NCI-H2029 (cell line): ENCODE measurements at regions not wholly inside any gene's neighbourhood (a gene's known extent, or its start where the extent isn't known, plus 50 kb on each side); places are given as distances from the start of the nearest gene placed in this dataset.

ENCODE experiments used
- DNase-seq: peaks from one replicate; lab custom pipeline; 2025; lab: John Stamatoyannopoulos, UW

DNA sequence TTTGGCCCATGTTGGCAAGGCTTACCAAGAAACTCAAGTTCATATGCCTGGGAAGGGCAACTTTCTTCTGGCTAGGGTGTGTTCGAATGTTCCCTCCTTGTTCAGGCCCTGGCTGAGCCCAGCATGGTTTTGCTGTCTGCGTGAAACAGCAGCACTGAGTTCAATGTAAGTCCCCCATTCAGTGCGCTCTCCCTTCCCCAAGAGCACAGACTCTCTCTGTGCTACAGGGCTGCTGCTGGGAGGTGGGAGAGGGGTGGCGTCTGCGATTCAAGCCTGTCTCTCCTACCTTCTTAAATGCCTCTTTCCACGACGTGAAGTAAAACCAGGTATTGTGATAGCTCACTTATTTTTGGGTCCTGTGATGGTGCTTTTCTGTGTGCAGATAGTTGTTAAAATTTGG lies 289.3 kb upstream of the GOLIM4 start:
- DNase-seq, result no peak

DNA sequence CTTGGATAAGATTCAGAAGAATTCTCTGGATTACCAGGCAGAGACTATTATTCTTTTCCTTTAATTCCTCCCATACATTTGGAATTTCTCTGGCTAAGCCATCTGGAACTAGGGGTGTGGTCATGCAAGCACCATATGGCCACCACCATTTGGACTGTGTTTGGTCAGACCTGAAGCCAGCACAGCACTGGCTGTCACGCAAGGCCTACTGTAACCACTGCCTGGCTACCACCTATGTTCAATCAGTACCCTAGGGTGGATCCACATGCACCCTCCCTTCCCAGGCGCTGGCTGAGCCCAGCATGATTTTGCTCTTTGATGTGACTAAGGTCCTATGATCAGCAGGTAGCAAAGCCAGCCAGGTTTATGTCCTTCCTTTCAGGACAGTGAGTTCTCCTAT lies 287.8 kb upstream of the GOLIM4 start:
- DNase-seq, result no peak

DNA sequence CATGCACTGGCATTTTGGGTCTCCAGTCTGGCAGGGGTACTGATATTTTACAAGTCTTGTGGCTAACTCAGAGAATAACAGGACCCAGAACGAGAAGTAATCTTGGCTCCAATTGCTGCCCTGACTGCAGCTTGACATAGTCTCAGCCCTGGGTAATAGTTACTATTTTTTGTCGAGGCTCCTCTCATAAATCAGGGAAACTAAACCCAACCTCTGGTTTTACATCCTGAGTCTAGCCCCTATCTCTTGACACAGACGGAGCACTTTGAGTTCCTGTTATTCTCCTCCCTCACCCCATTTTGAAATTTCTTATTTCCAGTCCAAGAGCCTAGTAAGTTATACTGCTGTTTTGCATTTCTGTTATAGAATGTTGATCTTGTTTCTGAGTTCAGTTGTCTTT lies 276.1 kb upstream of the GOLIM4 start:
- DNase-seq, result no peak

DNA sequence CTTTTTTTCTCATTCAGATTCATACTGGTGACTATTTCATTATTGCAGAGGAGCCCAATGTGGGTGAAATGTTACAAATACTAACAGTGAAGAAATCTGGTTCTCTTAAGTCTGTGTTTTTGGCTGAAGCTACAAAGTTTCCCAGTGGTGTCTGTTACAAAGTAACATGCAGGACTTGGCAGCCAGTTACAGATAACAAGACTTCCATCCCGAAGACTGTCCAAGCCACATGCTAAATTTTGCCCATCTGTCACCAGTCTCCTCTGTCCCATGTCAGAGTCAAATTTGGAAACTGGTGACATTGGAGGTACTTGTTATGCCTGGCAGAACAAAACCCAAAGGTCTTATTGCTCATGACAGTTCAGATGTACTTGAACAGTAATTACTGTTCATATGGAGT lies 269.2 kb upstream of the GOLIM4 start:
- DNase-seq, result no peak

DNA sequence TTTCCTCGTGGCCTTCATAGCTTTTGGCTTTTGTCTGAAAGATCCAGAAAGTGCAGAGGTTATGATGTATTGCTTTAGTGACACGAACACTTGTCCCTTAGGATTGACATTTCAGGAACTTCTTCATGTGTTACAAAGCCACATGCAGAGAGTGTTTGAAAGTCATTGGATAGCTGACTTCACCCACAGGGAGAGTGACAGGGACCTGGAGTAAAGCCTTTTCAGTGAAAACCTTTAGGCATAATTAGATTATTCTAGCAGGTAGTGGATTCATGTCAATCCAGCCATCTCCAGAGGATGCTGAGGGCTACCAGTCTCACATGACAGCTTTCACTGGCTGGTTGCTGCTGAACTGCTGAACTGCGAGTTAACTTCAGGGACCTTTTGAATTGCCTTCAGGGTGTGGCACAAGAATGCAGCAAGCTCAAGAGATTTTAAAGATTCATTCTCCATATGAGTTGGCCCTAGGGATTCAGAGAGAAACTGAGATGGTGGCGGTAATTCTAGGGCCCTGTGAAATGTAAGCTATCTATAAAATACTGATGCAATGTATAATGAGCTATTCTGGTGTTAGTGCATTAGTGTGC lies 267.0 kb upstream of the GOLIM4 start:
- no peak for DNase-seq

DNA sequence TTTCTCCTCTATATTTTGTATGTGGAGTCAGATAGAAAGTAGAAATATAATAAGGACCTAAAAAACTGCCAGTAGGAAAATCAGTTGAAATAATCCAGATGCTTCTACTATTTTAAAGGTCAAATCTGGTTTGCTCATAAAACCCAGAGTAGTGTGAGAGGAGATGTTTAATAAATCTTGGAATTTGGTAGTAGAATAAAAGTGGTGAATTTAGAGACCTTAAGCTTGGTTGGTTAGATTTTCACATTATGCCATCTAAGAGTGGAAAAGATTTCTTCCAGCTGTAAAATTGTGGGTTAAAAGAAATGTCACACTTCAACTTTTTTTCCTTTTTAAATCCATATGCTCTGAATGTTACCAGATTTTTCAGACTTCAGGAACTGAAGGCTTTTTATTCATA lies 266.4 kb upstream of the GOLIM4 start:
- DNase-seq, result no peak

DNA sequence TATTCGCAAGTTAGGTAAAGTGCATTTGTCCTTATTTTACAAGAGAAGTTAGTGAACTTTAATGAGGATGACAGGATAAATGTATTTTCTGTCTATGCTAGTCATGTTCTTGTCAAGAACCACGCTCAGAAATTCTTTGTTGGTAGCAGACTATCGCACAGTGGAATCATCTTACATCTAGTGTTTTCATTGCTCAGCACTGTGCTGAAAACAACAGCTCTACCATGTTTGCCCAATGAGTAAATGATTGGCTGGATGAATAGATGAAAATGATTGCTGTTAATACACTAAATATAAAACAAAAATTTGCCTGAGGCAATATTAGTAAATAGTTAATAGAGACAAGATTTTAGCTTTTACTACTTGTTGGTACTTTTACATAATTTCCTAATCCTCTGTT lies 265.3 kb upstream of the GOLIM4 start:
- DNase-seq, result no peak

DNA sequence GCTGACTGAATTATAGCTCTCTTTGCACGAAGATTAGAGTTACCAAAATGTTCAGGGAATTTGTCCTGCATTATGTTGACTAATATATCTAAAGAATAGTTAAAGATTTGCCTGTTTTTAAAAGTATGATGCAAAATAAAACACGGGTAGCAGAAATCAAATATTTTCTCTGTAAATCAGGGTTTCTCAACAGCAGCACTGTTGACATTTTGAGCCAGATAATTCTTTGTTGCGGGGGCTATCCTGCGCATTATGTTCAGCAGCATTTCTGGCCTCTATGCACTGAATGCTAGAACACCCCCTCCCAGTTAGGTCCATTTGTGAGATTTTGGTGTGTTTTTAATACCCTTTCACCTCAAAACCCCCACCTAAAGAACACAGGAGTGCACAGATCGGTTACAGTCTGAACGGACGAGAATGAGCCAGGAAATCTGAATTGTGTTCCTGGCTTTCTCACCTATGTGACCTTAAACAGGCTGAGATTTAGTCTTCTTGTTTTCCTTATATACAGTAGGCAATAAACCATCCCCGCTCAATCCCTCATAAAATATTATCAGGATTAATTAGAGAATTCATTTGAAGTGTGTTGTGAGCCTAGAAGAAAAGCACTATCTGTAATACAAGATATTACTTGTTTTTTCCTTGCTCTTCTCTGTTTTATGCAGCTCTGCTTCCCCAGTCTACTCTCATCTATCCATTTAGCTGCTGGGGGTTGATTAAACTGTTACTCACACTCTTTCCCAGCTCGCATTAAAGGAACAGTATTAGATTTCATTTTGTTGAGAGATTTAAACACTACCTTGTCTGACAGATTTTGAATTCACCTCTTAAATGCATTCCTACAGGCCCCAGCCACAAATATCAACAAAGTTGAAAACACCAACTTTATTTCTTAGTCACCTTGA lies 247.5 kb upstream of the GOLIM4 start:
- no peak for DNase-seq

DNA sequence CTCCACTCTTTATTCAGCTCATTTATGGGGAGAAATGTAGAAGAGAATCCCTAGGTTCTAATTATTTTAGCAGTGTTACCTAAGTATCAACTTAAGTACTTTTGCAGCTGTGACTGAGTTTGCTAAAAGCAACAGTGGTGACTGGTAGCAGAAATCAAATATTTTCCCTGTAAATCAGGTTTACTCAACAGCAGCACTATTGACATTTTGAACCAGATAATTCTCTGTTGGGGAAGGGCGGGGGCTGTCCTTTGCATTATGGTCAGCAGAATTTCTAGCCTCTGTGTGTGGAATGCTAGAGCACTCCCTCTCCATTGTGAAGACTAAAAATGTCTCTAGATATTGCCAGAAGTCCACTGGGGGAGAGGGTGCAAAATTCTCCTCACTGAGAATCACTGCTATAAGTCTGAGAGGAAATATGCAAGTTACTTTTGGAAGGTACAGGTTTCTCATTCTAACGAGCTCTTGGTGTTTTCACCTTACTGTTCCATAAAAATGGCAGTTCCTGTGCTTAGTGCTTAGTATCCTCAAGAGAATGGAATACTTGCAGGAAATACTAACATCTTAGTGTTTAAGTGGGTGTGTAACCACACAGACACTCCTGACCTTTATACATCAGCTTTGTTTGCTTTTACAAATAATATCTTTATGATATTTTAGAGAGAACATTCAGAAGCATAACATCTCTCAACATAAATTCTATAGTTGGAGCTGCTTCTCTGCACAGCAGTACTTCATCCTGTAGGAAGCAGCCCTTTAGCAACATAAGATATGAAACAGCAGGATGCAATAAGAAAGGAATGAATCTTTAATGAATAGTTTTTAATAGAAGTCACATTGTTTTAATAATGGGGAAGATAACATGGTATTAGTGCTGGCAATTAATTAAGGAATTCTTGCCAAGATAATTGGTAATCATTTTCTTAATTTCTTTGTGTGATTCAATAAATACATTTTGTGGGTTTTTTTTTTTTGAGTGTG lies 246.5 kb upstream of the GOLIM4 start:
- no peak for DNase-seq

DNA sequence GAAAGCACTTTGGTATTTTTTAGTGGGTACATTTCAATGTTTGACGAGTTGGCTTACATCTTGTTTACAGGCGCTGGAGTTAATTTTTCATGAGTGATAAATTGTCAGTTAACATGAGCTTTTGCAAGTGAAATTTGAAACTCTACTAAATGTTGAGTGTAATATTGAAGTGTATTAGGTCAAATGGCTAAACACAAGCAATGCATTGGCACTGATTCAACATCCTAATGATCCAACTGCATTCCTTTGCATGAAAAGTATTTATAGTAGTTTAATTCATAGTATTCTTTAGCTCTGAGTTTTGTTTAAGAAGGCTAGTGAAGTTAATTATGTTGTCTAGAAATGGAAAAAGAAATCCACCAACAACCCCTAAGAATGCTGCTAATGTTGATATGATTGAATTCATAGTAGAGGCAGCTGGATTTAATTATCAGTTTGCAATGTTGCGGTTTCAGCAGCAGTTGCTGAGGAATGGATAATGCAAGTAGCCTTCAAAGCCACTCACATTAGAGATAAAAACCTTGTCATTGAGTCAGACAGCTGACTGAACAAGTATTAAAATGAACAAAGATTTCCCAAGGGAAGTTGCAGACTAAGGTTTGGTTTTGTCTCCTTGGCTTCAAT lies 245.6 kb upstream of the GOLIM4 start:
- no peak for DNase-seq

DNA sequence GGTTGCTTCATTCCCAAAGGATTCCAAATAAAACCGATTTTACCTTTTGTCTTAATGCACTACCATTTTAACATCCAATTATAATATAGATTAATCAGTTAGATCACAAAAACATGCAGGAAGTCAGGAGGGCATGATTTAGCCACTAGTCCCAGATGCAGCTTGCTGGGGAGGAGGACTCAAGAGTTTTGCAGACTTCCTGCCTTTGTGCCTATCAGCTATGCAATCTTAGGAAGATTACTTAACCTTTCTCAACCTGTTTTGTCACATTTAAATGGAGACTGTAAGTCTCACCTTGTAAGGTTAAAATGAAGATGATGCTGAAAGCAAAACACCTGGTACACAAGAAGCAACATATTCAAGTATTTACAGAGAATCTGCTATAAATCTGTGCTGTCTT lies 242.4 kb upstream of the GOLIM4 start:
- DNase-seq, result no peak

DNA sequence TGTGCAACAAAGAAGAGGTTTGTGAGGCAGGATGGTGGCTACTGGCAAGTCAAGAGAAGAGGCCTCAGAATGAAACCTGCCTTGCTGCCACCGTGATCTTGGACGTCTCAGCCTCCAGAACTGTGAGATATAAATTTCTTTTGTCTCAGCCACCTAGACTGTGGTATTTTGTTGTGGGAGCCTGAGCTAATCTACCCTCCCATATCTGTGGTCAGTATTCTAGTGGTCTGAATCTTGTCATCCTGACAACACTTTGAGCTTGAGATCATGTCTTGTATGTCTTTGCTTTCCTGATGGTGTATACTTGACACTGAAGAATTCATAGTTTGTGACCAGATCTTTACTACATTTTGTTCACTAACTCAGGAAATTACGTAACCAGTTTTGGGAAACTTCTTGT lies 240.6 kb upstream of the GOLIM4 start:
- no peak for DNase-seq

DNA sequence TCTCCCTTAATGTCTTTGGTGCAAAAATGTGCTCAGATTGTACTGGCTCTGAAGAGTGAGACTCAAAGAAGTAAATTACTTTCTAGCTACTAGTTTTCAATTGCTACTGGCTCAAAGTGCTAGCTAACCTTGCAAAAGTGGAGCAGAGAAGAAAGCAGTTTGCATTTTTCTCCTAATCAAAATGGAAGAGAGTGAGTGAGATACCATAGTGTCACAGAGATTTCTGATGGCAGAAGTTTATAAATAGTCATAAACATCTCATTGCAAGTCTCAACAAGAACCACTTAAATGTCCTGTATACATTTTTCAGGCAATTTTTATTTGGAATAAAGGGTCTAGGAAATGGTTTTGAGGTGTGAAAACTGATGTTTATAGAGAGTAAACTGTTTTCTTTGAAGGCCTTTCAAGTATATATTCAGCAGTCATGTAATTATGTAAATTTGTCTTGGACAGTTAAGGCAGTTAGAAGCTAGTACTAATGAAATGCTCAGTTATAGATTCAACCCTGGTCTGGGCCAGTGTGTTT lies 237.7 kb upstream of the GOLIM4 start:
- DNase-seq, result no peak

DNA sequence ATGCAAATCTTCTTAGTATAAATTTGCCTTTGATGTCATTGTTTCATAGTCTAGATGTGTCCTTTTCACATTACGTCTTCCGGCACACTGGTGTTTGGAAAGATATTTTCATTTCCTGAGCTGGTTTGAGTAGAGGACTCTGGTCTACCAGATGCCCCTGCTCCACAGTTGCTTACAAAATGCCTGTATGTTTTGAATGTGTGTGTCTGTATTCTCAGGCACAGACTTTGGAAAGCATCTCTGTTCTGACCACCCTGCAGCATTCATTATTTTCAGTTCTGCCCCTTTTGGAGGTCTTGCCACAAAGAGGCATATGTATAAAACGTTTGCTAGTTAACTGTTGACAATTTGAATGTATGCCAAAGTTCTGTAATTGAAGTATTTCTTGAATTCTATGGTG lies 236.0 kb upstream of the GOLIM4 start:
- no peak for DNase-seq

DNA sequence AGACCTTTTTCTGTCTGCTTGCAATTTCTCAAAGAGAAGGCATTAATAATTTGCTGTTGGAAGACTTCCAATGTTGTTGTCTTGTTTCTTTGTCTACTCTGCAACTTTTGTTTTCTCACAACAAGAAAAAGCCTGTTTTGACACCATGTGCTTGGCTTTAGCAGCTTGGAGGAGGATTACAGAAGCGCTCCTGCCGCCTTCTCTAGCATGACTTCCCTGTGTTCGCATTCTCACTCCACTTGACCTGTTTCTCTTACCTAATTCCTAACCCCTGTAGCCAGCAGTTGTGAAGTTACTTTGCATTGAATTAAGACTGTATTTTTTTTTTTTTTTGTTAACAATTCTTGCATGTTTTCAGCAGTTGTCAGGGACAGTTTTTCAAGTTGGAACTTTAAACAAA lies 235.3 kb upstream of the GOLIM4 start:
- no peak for DNase-seq

DNA sequence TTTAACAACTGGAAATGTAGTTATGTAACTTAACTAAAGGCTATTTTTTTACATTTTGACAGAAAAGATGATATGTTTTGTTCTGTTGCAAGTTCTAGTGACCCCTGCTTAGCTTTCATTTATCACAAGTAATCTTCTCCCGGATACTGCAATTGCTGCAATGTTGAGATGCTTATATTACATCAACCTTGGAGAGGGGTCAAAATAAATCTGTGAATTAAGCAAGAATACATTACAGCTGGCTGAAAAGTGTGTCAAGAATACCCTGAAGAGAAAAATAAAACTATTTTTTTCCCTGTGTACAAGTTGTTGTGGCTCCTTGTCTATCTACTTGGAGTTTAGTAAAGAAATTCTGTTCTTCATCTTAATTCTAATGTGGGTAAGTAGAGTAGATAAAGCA lies 232.1 kb upstream of the GOLIM4 start:
- DNase-seq, result no peak

DNA sequence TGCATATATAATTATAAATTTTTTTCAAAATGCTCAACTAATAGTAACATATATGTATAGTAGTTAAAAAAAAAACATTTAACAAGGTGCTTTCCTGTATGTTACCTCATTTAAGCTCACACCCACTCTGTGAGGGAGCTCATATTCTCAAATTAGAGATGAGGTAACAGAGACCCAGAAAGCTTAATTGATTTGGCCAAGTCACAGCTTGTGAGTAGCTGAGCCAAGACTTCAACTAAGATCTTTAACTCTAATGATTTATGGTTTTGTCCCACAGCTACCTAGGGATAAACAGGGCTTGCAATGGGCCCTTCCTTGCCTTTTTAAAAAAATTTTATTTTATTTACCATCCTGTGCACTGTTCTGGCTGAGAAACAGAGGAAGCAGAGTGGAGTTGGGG lies 230.0 kb upstream of the GOLIM4 start:
- DNase-seq, result no peak

DNA sequence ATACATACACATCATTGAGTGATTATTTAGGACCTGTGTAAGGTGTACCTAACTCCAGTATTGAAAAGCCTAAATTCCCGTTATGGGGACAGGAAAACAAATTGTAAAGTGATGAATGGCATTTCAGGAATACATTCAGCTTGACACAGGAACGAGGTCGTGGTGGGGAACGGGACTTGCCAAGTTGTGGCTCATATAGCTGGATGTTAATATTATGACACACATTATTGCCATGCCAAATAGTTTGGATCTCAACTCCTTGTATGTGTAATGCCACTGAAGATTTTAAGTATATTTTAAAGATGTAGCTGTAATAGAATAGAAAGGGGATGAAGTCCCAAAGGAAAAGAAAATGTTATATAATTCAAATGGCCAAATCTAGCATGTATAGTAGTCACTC lies 227.2 kb upstream of the GOLIM4 start:
- DNase-seq, result no peak

DNA sequence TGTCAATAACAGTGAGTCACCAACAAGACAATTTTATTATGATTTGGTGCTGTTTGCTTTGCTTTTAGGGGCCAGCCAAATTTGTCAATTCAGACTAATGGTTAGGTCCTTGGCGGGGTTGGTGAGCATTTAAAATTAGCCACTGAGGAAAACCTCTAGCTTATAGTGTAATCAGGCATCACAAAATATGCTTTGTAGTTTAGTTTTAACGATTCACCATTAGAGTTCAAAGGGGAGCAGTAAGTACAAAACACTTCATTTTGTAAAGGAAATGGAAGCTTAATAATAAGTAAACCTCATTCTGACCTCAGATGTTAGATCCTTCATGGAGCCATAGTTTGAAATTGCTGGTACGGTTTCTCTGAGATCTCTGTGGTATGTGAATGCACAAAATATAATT lies 218.4 kb upstream of the GOLIM4 start:
- DNase-seq, result no peak

DNA sequence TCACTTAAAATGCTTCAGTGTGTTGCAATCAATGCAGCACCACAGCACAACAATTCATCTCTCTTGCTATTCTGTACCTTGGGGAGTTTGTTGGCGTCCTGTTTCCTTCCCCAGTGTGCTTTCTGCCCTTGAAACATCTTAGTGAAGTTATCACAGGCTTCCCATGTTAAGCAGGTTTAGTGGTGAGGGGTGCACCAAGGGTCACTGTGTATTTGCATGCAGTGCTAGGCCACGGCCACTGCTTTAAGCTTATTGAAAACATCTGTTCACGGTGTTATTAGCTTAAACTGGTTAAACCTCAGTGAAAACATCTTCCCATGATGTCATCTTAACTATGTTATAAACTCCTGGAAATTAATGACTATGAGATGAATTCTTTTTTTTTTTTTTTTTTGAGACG lies 217.3 kb upstream of the GOLIM4 start:
- no peak for DNase-seq

DNA sequence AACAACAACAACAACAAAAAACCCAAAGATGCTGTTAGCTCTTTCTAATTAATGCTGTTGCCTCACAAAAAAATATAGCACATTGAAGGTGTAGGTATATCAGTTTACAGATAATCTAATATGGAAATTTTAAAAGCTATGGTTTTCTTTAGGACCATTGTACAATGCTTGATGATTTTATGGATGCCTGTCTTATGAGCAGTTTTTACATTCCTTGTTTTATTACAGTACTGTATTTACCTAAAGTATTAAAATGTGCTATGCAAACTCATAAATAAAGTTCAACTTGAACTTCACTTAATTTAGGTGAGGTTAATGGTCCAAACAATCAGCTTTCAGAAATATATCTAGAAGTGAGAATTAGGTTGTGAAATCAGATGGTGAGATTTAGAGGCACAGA lies 212.2 kb upstream of the GOLIM4 start:
- DNase-seq, result no peak

DNA sequence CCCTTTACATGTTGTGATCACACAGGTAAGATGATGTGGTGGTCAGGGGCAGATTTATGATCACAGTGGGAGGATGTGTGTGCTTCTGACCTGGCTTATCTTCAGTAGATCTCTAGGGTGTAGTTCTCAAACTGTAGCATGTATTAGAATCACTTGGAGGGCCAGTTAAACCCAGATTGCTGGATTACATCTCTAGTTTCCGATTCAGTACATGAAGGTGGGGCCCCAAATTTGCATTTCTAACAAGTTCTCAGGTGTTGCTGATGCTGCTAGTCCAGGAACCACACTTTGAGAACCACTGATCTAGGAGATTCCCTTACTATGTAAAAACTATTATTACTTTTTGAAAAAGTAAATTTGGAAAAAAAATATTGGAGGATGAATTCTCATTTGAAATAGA lies 199.3 kb upstream of the GOLIM4 start:
- no peak for DNase-seq
